ENCODE measurements at regions not wholly inside any gene's neighbourhood (a gene's known extent, or its start where the extent isn't known, plus 50 kb on each side); places are given as distances from the start of the nearest gene placed in this dataset.
A peak's percentile ranks its signal among the peaks of the same experiment; 100 is the strongest.

DNA sequence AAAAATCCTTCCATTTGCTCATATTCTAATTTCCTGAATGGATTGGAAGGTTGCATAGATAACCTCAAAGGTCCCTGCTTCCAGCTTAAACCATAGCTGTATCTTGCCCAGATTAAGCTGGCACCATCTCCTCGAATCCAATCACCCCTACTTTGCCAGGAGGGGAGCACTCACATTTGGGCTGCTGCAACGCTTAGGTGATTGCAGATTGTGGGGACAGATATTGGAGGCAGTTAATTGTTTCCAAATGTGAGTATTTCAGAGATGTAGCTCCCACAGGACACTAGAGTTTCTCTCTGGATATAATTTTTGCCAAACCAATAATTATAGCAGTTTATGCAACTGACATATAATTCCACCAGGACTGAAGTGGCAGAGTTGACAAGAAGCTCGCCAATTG, 53.5 kb upstream of the ACSL1 start:
- TF ChIP-seq, protein P1, sequence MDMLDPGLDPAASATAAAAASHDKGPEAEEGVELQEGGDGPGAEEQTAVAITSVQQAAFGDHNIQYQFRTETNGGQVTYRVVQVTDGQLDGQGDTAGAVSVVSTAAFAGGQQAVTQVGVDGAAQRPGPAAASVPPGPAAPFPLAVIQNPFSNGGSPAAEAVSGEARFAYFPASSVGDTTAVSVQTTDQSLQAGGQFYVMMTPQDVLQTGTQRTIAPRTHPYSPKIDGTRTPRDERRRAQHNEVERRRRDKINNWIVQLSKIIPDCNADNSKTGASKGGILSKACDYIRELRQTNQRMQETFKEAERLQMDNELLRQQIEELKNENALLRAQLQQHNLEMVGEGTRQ (IDR thresholded peaks at IDR 0.05; ENCODE audit: borderline replicate concordance, low read depth, low read length), result no peak
- TF ChIP-seq RCOR1 (IDR thresholded peaks at IDR 0.05; ENCODE audit: low read length), result 0 out of 2 replicates have a peak, but pooled peaks have one; percentile 16
- TF ChIP-seq, protein P2, sequence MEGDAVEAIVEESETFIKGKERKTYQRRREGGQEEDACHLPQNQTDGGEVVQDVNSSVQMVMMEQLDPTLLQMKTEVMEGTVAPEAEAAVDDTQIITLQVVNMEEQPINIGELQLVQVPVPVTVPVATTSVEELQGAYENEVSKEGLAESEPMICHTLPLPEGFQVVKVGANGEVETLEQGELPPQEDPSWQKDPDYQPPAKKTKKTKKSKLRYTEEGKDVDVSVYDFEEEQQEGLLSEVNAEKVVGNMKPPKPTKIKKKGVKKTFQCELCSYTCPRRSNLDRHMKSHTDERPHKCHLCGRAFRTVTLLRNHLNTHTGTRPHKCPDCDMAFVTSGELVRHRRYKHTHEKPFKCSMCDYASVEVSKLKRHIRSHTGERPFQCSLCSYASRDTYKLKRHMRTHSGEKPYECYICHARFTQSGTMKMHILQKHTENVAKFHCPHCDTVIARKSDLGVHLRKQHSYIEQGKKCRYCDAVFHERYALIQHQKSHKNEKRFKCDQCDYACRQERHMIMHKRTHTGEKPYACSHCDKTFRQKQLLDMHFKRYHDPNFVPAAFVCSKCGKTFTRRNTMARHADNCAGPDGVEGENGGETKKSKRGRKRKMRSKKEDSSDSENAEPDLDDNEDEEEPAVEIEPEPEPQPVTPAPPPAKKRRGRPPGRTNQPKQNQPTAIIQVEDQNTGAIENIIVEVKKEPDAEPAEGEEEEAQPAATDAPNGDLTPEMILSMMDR (IDR thresholded peaks at IDR 0.05), result no peak

Data from SK-N-SH (cell line).